ENCODE measurements at regions not wholly inside any gene's neighbourhood (a gene's known extent, or its start where the extent isn't known, plus 50 kb on each side); places are given as distances from the start of the nearest gene placed in this dataset.

- H3K9me2 ChIP-seq (replicated peaks; ENCODE audit: control insufficient read depth, low read length), result no peaks in the 10 kb centered on the region
- H3F3A ChIP-seq (ENCODE audit: control insufficient read depth, insufficient read depth), result no peaks in the 10 kb centered on the region
- no peak overlapping the region for H3K4me3 ChIP-seq (ENCODE audit: low read length)
- no peak overlapping the region for H3K4me2 ChIP-seq (ENCODE audit: low read length)
- no peaks in the 10 kb centered on the region for H3K79me2 ChIP-seq (ENCODE audit: control insufficient read depth, low read length)
- no peaks in the 10 kb centered on the region; the same call in 1 of the 2 replicates for H3K9me3 ChIP-seq (ENCODE audit: control insufficient read depth, insufficient read depth, low read length)
- no peaks in the 10 kb centered on the region for H3K36me3 ChIP-seq (ENCODE audit: control insufficient read depth, low read length)
- TF ChIP-seq EZH2phosphoT487 (IDR thresholded peaks at IDR 0.05; ENCODE audit: borderline replicate concordance, low read length), result no peak
- no peaks in the 10 kb centered on the region for H3K4me1 ChIP-seq (ENCODE audit: control insufficient read depth, low read length)
- H3K27ac ChIP-seq (ENCODE audit: low read depth, low read length), result no peak overlapping the region
- no peaks in the 10 kb centered on the region for H3K27me3 ChIP-seq (ENCODE audit: control insufficient read depth, low read length)
- no peaks in the 10 kb centered on the region for H4K20me1 ChIP-seq (ENCODE audit: control insufficient read depth, insufficient read depth, low read depth, low read length)
These were observed 958.0 kb upstream of the MIR17HG start for GRCh38 chr13:90389537-90389936.

DNA sequence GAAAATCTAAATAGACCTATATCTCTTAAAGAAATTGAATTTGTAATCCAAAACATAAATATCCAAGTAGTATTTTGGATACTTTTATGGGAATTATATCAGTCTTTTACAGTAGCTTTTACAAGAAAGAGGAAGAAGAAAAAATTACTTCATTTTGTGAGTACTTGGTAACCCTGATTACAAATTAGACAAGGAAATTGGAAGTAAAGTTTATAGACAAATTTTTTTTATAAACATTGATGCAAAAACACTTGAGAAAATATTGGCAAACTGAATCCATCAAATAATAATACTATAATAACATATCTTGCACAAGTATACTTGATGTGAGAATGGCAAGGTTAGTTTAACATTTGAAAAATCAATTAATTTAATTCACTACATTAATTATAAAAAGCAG is 954.1 kb upstream of the MIR17HG start:
- TF ChIP-seq CTCF (IDR thresholded peaks at IDR 0.05; ENCODE audit: low read depth, low read length, poor library complexity, severe bottlenecking) (no peak), EZH2phosphoT487 (IDR thresholded peaks at IDR 0.05; ENCODE audit: borderline replicate concordance, low read length) (no peak)
- no peaks in the 10 kb centered on the region for H3K79me2 ChIP-seq (ENCODE audit: control insufficient read depth, low read length)
- no peaks in the 10 kb centered on the region for H3F3A ChIP-seq (ENCODE audit: control insufficient read depth, insufficient read depth)

GRCh38 chr13:90395348-90395747 is 952.1 kb upstream of the MIR17HG start:
- H3K9me2 ChIP-seq (replicated peaks; ENCODE audit: control insufficient read depth, low read length), result no peaks in the 10 kb centered on the region
- no peaks in the 10 kb centered on the region for H4K20me1 ChIP-seq (ENCODE audit: control insufficient read depth, insufficient read depth, low read depth, low read length)
- no peaks in the 10 kb centered on the region for H3K79me2 ChIP-seq (ENCODE audit: control insufficient read depth, low read length)
- no peaks in the 10 kb centered on the region; the same call in 1 of the 2 replicates for H3K9me3 ChIP-seq (ENCODE audit: control insufficient read depth, insufficient read depth, low read length)
- TF ChIP-seq EZH2phosphoT487 (IDR thresholded peaks at IDR 0.05; ENCODE audit: borderline replicate concordance, low read length) (no peak), CTCF (IDR thresholded peaks at IDR 0.05; ENCODE audit: low read depth, low read length, poor library complexity, severe bottlenecking) (no peak)
- H3K36me3 ChIP-seq (ENCODE audit: control insufficient read depth, low read length), result no peaks in the 10 kb centered on the region
- no peaks in the 10 kb centered on the region for H3K27me3 ChIP-seq (ENCODE audit: control insufficient read depth, low read length)
- H3K4me2 ChIP-seq (ENCODE audit: low read length), result no peak overlapping the region
- H3K27ac ChIP-seq (ENCODE audit: low read depth, low read length), result no peak overlapping the region
- H3F3A ChIP-seq (ENCODE audit: control insufficient read depth, insufficient read depth), result no peaks in the 10 kb centered on the region
- no peaks in the 10 kb centered on the region for H3K4me1 ChIP-seq (ENCODE audit: control insufficient read depth, low read length)
- H3K4me3 ChIP-seq (ENCODE audit: low read length), result no peak overlapping the region

More for the DNA sequence above, 954.1 kb upstream of the MIR17HG start:
- no peaks in the 10 kb centered on the region for H4K20me1 ChIP-seq (ENCODE audit: control insufficient read depth, insufficient read depth, low read depth, low read length)
- no peaks in the 10 kb centered on the region for H3K27me3 ChIP-seq (ENCODE audit: control insufficient read depth, low read length)
- no peak overlapping the region for H3K27ac ChIP-seq (ENCODE audit: low read depth, low read length)
- no peaks in the 10 kb centered on the region for H3K36me3 ChIP-seq (ENCODE audit: control insufficient read depth, low read length)
- no peaks in the 10 kb centered on the region for H3K4me1 ChIP-seq (ENCODE audit: control insufficient read depth, low read length)
- H3K4me2 ChIP-seq (ENCODE audit: low read length), result no peak overlapping the region
- H3K9me2 ChIP-seq (replicated peaks; ENCODE audit: control insufficient read depth, low read length), result no peaks in the 10 kb centered on the region
- no peaks in the 10 kb centered on the region; the same call in 1 of the 2 replicates for H3K9me3 ChIP-seq (ENCODE audit: control insufficient read depth, insufficient read depth, low read length)
- H3K4me3 ChIP-seq (ENCODE audit: low read length), result no peak overlapping the region

- no peaks in the 10 kb centered on the region for H3K36me3 ChIP-seq (ENCODE audit: control insufficient read depth, low read length)
- no peak overlapping the region for H3K27ac ChIP-seq (ENCODE audit: low read depth, low read length)
These were observed 951.6 kb upstream of the MIR17HG start for GRCh38 chr13:90395846-90396245.

More at GRCh38 chr13:90395846-90396245, 951.6 kb upstream of the MIR17HG start:
- Histone ChIP-seq H3K79me2 (ENCODE audit: control insufficient read depth, low read length) (no peaks in the 10 kb centered on the region), H3K4me2 (ENCODE audit: low read length) (no peak overlapping the region), H3F3A (ENCODE audit: control insufficient read depth, insufficient read depth) (no peaks in the 10 kb centered on the region), H3K4me1 (ENCODE audit: control insufficient read depth, low read length) (no peaks in the 10 kb centered on the region), H3K27me3 (ENCODE audit: control insufficient read depth, low read length) (no peaks in the 10 kb centered on the region), H3K9me2 (replicated peaks; ENCODE audit: control insufficient read depth, low read length) (no peaks in the 10 kb centered on the region), H3K9me3 (ENCODE audit: control insufficient read depth, insufficient read depth, low read length) (no peaks in the 10 kb centered on the region; the same call in 1 of the 2 replicates), H3K4me3 (ENCODE audit: low read length) (no peak overlapping the region), H4K20me1 (ENCODE audit: control insufficient read depth, insufficient read depth, low read depth, low read length) (no peaks in the 10 kb centered on the region)
- TF ChIP-seq EZH2phosphoT487 (IDR thresholded peaks at IDR 0.05; ENCODE audit: borderline replicate concordance, low read length), result no peak
- no peak for TF ChIP-seq CTCF (IDR thresholded peaks at IDR 0.05; ENCODE audit: low read depth, low read length, poor library complexity, severe bottlenecking)
